ENCODE measurements at regions not wholly inside any gene's neighbourhood (a gene's known extent, or its start where the extent isn't known, plus 50 kb on each side); places are given as distances from the start of the nearest gene placed in this dataset.

- Histone ChIP-seq H3K27me3 (replicated peaks in 2 of 5; ENCODE audit: control insufficient read depth in 4 of 5, insufficient read depth in 5 of 5, low read length in 4 of 5) (no peaks in the 10 kb centered on the region), H3K4me1 (ENCODE audit: control extremely low read depth in 1 of 4, control insufficient read depth in 4 of 4, insufficient read depth in 4 of 4, low read length in 3 of 4) (no peaks in the 10 kb centered on the region), H3K27ac (ENCODE audit: insufficient read depth in 1 of 2, low read depth in 1 of 2, low read length in 2 of 2, poor library complexity in 1 of 2, severe bottlenecking in 2 of 2) (no peak overlapping the region), H3K9me3 (ENCODE audit: control extremely low read depth in 1 of 5, control insufficient read depth in 4 of 5, insufficient read depth in 2 of 5, low read depth in 1 of 5, low read length in 4 of 5) (peaks cover 0 to 8% (median 1%) of the 10 kb centered on the region in 5 experiments), H3K4me3 (ENCODE audit: control insufficient read depth in 1 of 7, extremely low read depth in 1 of 7, insufficient read depth in 4 of 7, low read depth in 2 of 7, low read length in 6 of 7) (no peak overlapping the region), H3K36me3 (ENCODE audit: control insufficient read depth in 4 of 4, insufficient read depth in 4 of 4, low read length in 3 of 4) (no peaks in the 10 kb centered on the region)
- ChIA-PET CTCF (no interaction called here), POLR2A (no interaction called here)
- no CpG with 5 or more reads among the region's 1 CpG for WGBS (ENCODE audit: insufficient coverage)
- DNase-seq: no peak
These were observed 833.6 kb downstream of the FLRT2 start for GRCh38 chr14:86363576-86363975.

GRCh38 chr14:86363047-86363446 is 833.1 kb downstream of the FLRT2 start:
- Histone ChIP-seq H3K4me3 (ENCODE audit: control insufficient read depth in 1 of 7, extremely low read depth in 1 of 7, insufficient read depth in 4 of 7, low read depth in 2 of 7, low read length in 6 of 7) (no peak overlapping the region), H3K4me1 (ENCODE audit: control extremely low read depth in 1 of 4, control insufficient read depth in 4 of 4, insufficient read depth in 4 of 4, low read length in 3 of 4) (no peaks in the 10 kb centered on the region), H3K27ac (ENCODE audit: insufficient read depth in 1 of 2, low read depth in 1 of 2, low read length in 2 of 2, poor library complexity in 1 of 2, severe bottlenecking in 2 of 2) (no peak overlapping the region), H3K36me3 (ENCODE audit: control insufficient read depth in 4 of 4, insufficient read depth in 4 of 4, low read length in 3 of 4) (no peaks in the 10 kb centered on the region), H3K9me3 (ENCODE audit: control extremely low read depth in 1 of 5, control insufficient read depth in 4 of 5, insufficient read depth in 2 of 5, low read depth in 1 of 5, low read length in 4 of 5) (peaks cover 0 to 8% (median 1%) of the 10 kb centered on the region in 5 experiments), H3K27me3 (replicated peaks in 2 of 5; ENCODE audit: control insufficient read depth in 4 of 5, insufficient read depth in 5 of 5, low read length in 4 of 5) (no peaks in the 10 kb centered on the region)
- POLR2A ChIA-PET: no interaction called here
- WGBS (ENCODE audit: insufficient coverage): 71% methylated on average over 1 of the region's 4 CpGs
- CTCF ChIA-PET: no interaction called here
- peak in 2 of 3 donors; percentile 8 to 19 for DNase-seq

GRCh38 chr14:86357876-86358275 is 827.9 kb downstream of the FLRT2 start:
- ChIA-PET CTCF (no interaction called here), POLR2A (no interaction called here)
- no peaks in the 10 kb centered on the region for H3K36me3 ChIP-seq (ENCODE audit: control insufficient read depth in 4 of 4, insufficient read depth in 4 of 4, low read length in 3 of 4)
- H3K9me3 ChIP-seq (ENCODE audit: control extremely low read depth in 1 of 5, control insufficient read depth in 4 of 5, insufficient read depth in 2 of 5, low read depth in 1 of 5, low read length in 4 of 5): no peaks in the 10 kb centered on the region
- no peak for DNase-seq
- H3K27me3 ChIP-seq (replicated peaks in 2 of 5; ENCODE audit: control insufficient read depth in 4 of 5, insufficient read depth in 5 of 5, low read length in 4 of 5): no peaks in the 10 kb centered on the region
- H3K27ac ChIP-seq (ENCODE audit: insufficient read depth in 1 of 2, low read depth in 1 of 2, low read length in 2 of 2, poor library complexity in 1 of 2, severe bottlenecking in 2 of 2): no peak overlapping the region
- no peak overlapping the region for H3K4me3 ChIP-seq (ENCODE audit: control insufficient read depth in 1 of 7, extremely low read depth in 1 of 7, insufficient read depth in 4 of 7, low read depth in 2 of 7, low read length in 6 of 7)
- H3K4me1 ChIP-seq (ENCODE audit: control extremely low read depth in 1 of 4, control insufficient read depth in 4 of 4, insufficient read depth in 4 of 4, low read length in 3 of 4): no peaks in the 10 kb centered on the region
- no CpG with 5 or more reads among the region's 3 CpGs for WGBS (ENCODE audit: insufficient coverage)

- no peak for DNase-seq
- no CpG with 5 or more reads among the region's 3 CpGs for whole genome bisulfite sequencing (ENCODE audit: insufficient coverage)
- no peaks in the 10 kb centered on the region for H3K36me3 ChIP-seq (ENCODE audit: control insufficient read depth in 4 of 4, insufficient read depth in 4 of 4, low read length in 3 of 4)
- H3K27ac ChIP-seq (ENCODE audit: insufficient read depth in 1 of 2, low read depth in 1 of 2, low read length in 2 of 2, poor library complexity in 1 of 2, severe bottlenecking in 2 of 2): no peak overlapping the region
- no peaks in the 10 kb centered on the region for H3K27me3 ChIP-seq (replicated peaks in 2 of 5; ENCODE audit: control insufficient read depth in 4 of 5, insufficient read depth in 5 of 5, low read length in 4 of 5)
- no peaks in the 10 kb centered on the region for H3K4me1 ChIP-seq (ENCODE audit: control extremely low read depth in 1 of 4, control insufficient read depth in 4 of 4, insufficient read depth in 4 of 4, low read length in 3 of 4)
- POLR2A ChIA-PET: no interaction called here
- no peaks in the 10 kb centered on the region for H3K9me3 ChIP-seq (ENCODE audit: control extremely low read depth in 1 of 5, control insufficient read depth in 4 of 5, insufficient read depth in 2 of 5, low read depth in 1 of 5, low read length in 4 of 5)
- CTCF ChIA-PET: no interaction called here
- no peak overlapping the region for H3K4me3 ChIP-seq (ENCODE audit: control insufficient read depth in 1 of 7, extremely low read depth in 1 of 7, insufficient read depth in 4 of 7, low read depth in 2 of 7, low read length in 6 of 7)
These were observed 827.2 kb downstream of the FLRT2 start for GRCh38 chr14:86357119-86357518.

GRCh38 chr14:86346818-86347384 is 817.0 kb downstream of the FLRT2 start:
- peak in 2 of 3 donors; percentile 37 to 47 for DNase-seq
- no CpG with 5 or more reads among the region's 3 CpGs for WGBS (ENCODE audit: insufficient coverage)
- Histone ChIP-seq H3K36me3 (ENCODE audit: control insufficient read depth in 4 of 4, insufficient read depth in 4 of 4, low read length in 3 of 4) (no peaks in the 10 kb centered on the region), H3K9me3 (ENCODE audit: control extremely low read depth in 1 of 5, control insufficient read depth in 4 of 5, insufficient read depth in 2 of 5, low read depth in 1 of 5, low read length in 4 of 5) (peaks cover 0 to 2% (median 2%) of the 10 kb centered on the region in 5 experiments), H3K4me1 (ENCODE audit: control extremely low read depth in 1 of 4, control insufficient read depth in 4 of 4, insufficient read depth in 4 of 4, low read length in 3 of 4) (peaks cover 0 to 7% (median 3%) of the 10 kb centered on the region in 4 experiments), H3K4me3 (ENCODE audit: control insufficient read depth in 1 of 7, extremely low read depth in 1 of 7, insufficient read depth in 4 of 7, low read depth in 2 of 7, low read length in 6 of 7) (peak overlapping the region in 4 of 7 experiments; percentile 16 to 74 (median 36)), H3K27ac (ENCODE audit: insufficient read depth in 1 of 2, low read depth in 1 of 2, low read length in 2 of 2, poor library complexity in 1 of 2, severe bottlenecking in 2 of 2) (peak overlapping the region in 1 of 2 experiments; percentile 49), H3K27me3 (replicated peaks in 2 of 5; ENCODE audit: control insufficient read depth in 4 of 5, insufficient read depth in 5 of 5, low read length in 4 of 5) (no peaks in the 10 kb centered on the region)
- POLR2A ChIA-PET: no interaction called here
- CTCF ChIA-PET: interaction anchor here (1.2 kb wide), 1 partner anchor 18 kb away, joined by 3 read pairs; no protein-coding TSS in a partner anchor

GRCh38 chr14:86334355-86334754 is 804.4 kb downstream of the FLRT2 start:
- WGBS (ENCODE audit: insufficient coverage): 90% methylated on average over 2 of the region's 3 CpGs

GRCh38 chr14:86333493-86333892 is 803.5 kb downstream of the FLRT2 start:
- WGBS (ENCODE audit: insufficient coverage): 100% methylated on average over 1 of the region's 1 CpG
- ChIA-PET POLR2A (no interaction called here), CTCF (no interaction called here)
- H3K27ac ChIP-seq (ENCODE audit: insufficient read depth in 1 of 2, low read depth in 1 of 2, low read length in 2 of 2, poor library complexity in 1 of 2, severe bottlenecking in 2 of 2): no peak overlapping the region
- no peak overlapping the region for H3K4me3 ChIP-seq (ENCODE audit: control insufficient read depth in 1 of 7, extremely low read depth in 1 of 7, insufficient read depth in 4 of 7, low read depth in 2 of 7, low read length in 6 of 7)
- no peaks in the 10 kb centered on the region for H3K36me3 ChIP-seq (ENCODE audit: control insufficient read depth in 4 of 4, insufficient read depth in 4 of 4, low read length in 3 of 4)
- no peaks in the 10 kb centered on the region for H3K4me1 ChIP-seq (ENCODE audit: control extremely low read depth in 1 of 4, control insufficient read depth in 4 of 4, insufficient read depth in 4 of 4, low read length in 3 of 4)
- H3K9me3 ChIP-seq (ENCODE audit: control extremely low read depth in 1 of 5, control insufficient read depth in 4 of 5, insufficient read depth in 2 of 5, low read depth in 1 of 5, low read length in 4 of 5): peaks cover 0 to 3% (median 0%) of the 10 kb centered on the region in 5 experiments
- no peaks in the 10 kb centered on the region for H3K27me3 ChIP-seq (replicated peaks in 2 of 5; ENCODE audit: control insufficient read depth in 4 of 5, insufficient read depth in 5 of 5, low read length in 4 of 5)
- peak in 1 of 3 donors; percentile 14 for DNase-seq

More at GRCh38 chr14:86334355-86334754, 804.4 kb downstream of the FLRT2 start:
- ChIA-PET CTCF (no interaction called here), POLR2A (no interaction called here)
- no peaks in the 10 kb centered on the region for H3K27me3 ChIP-seq (replicated peaks in 2 of 5; ENCODE audit: control insufficient read depth in 4 of 5, insufficient read depth in 5 of 5, low read length in 4 of 5)
- H3K4me1 ChIP-seq (ENCODE audit: control extremely low read depth in 1 of 4, control insufficient read depth in 4 of 4, insufficient read depth in 4 of 4, low read length in 3 of 4): no peaks in the 10 kb centered on the region
- no peaks in the 10 kb centered on the region for H3K36me3 ChIP-seq (ENCODE audit: control insufficient read depth in 4 of 4, insufficient read depth in 4 of 4, low read length in 3 of 4)
- DNase-seq: no peak
- no peak overlapping the region for H3K4me3 ChIP-seq (ENCODE audit: control insufficient read depth in 1 of 7, extremely low read depth in 1 of 7, insufficient read depth in 4 of 7, low read depth in 2 of 7, low read length in 6 of 7)
- peaks cover 0 to 3% (median 0%) of the 10 kb centered on the region in 5 experiments for H3K9me3 ChIP-seq (ENCODE audit: control extremely low read depth in 1 of 5, control insufficient read depth in 4 of 5, insufficient read depth in 2 of 5, low read depth in 1 of 5, low read length in 4 of 5)
- H3K27ac ChIP-seq (ENCODE audit: insufficient read depth in 1 of 2, low read depth in 1 of 2, low read length in 2 of 2, poor library complexity in 1 of 2, severe bottlenecking in 2 of 2): no peak overlapping the region

Data from common myeloid progenitor, CD34-positive (primary cell).